ENCODE measurements at regions not wholly inside any gene's neighbourhood (a gene's known extent, or its start where the extent isn't known, plus 50 kb on each side); places are given as distances from the start of the nearest gene placed in this dataset.

- no peak overlapping the region for H3K4me3 ChIP-seq (replicated peaks; ENCODE audit: low read depth, low read length)
- DNase-seq (ENCODE audit: extremely low read depth, low read depth) = no peak
- TF ChIP-seq CTCF (IDR thresholded peaks at IDR 0.05; ENCODE audit: low read depth, low read length, missing control alignments) = no peak
Observed at GRCh38 chr6:133067960-133068359, 173.2 kb upstream of the EYA4 start.

- no peak for TF ChIP-seq CTCF (IDR thresholded peaks at IDR 0.05; ENCODE audit: low read depth, low read length, missing control alignments)
- DNase-seq (ENCODE audit: extremely low read depth, low read depth) = no peak
- no peak overlapping the region for H3K4me3 ChIP-seq (replicated peaks; ENCODE audit: low read depth, low read length)
Observed at GRCh38 chr6:133070410-133071043, 170.6 kb upstream of the EYA4 start.

- no peak overlapping the region for H3K4me3 ChIP-seq (replicated peaks; ENCODE audit: low read depth, low read length)
- TF ChIP-seq CTCF (IDR thresholded peaks at IDR 0.05; ENCODE audit: low read depth, low read length, missing control alignments) = no peak
- DNase-seq (ENCODE audit: extremely low read depth, low read depth) = no peak
Observed at GRCh38 chr6:133079901-133080300, 161.3 kb upstream of the EYA4 start.

GRCh38 chr6:133083248-133083967 is 157.7 kb upstream of the EYA4 start:
- H3K4me3 ChIP-seq (replicated peaks; ENCODE audit: low read depth, low read length) = no peak overlapping the region
- no peak for TF ChIP-seq CTCF (IDR thresholded peaks at IDR 0.05; ENCODE audit: low read depth, low read length, missing control alignments)
- DNase-seq (ENCODE audit: extremely low read depth, low read depth) = no peak

GRCh38 chr6:133085471-133085870 is 155.7 kb upstream of the EYA4 start:
- no peak for TF ChIP-seq CTCF (IDR thresholded peaks at IDR 0.05; ENCODE audit: low read depth, low read length, missing control alignments)
- no peak for DNase-seq (ENCODE audit: extremely low read depth, low read depth)
- no peak overlapping the region for H3K4me3 ChIP-seq (replicated peaks; ENCODE audit: low read depth, low read length)

GRCh38 chr6:133085896-133086295 is 155.3 kb upstream of the EYA4 start:
- no peak for TF ChIP-seq CTCF (IDR thresholded peaks at IDR 0.05; ENCODE audit: low read depth, low read length, missing control alignments)
- no peak for DNase-seq (ENCODE audit: extremely low read depth, low read depth)
- H3K4me3 ChIP-seq (replicated peaks; ENCODE audit: low read depth, low read length) = no peak overlapping the region

Data from HFF-Myc (cell line).